Sciatic nerve (tissue), 2 donors: ENCODE measurements at regions not wholly inside any gene's neighbourhood (a gene's known extent, or its start where the extent isn't known, plus 50 kb on each side); places are given as distances from the start of the nearest gene placed in this dataset.

ENCODE experiments used
- ATAC-seq: fragments of 200-7000 bp; cut with Tn5 transposase; one replicate; pipeline ENCODE4 v1.9.1; 2020; ENCODE audit warnings: mild to moderate bottlenecking, moderate library complexity
- DNase-seq: peaks from one replicate; pipeline ENCODE4 v3.0.0-alpha.2; 2020; ENCODE audit warnings: low spot score
- intact Hi-C: fragments of 100-400 bp; cut with DNase I; formaldehyde crosslinking; loops from one replicate; pipeline ENCODE4 v1.14.2; 2022
- donor health status: DM: no; HTN: no; CAD: no.
- donor health status: DM: no; HTN: no; CAD: no.

- intact Hi-C loops: no loop called here
- no peak for ATAC-seq
- DNase-seq: no peak
Observed at GRCh38 chr10:10946801-10947200, 70.9 kb upstream of the CELF2 start.

GRCh38 chr10:10951675-10952074 is 66.0 kb upstream of the CELF2 start:
- DNase-seq (no peak), ATAC-seq (no peak)
- intact Hi-C loops: no loop called here

GRCh38 chr10:10952800-10953199 is 64.9 kb upstream of the CELF2 start:
- intact Hi-C loops: no loop called here
- ATAC-seq: no peak
- no peak for DNase-seq

- ATAC-seq: no peak
Observed at GRCh38 chr10:10956681-10957542, 60.8 kb upstream of the CELF2 start.

GRCh38 chr10:10958041-10958440 is 59.6 kb upstream of the CELF2 start:
- intact Hi-C loops: no loop called here
- DNase-seq: no peak

More at GRCh38 chr10:10956681-10957542, 60.8 kb upstream of the CELF2 start:
- DNase-seq: no peak
- intact Hi-C loops: no loop called here

GRCh38 chr10:10959666-10960065 is 58.0 kb upstream of the CELF2 start:
- DNase-seq (no peak), ATAC-seq (no peak)
- intact Hi-C loops: no loop called here

More at GRCh38 chr10:10958041-10958440, 59.6 kb upstream of the CELF2 start:
- no peak for ATAC-seq

GRCh38 chr10:10960534-10960933 is 57.1 kb upstream of the CELF2 start:
- no peak for DNase-seq
- ATAC-seq: peak; percentile 32
- intact Hi-C loops: no loop called here

GRCh38 chr10:10961072-10961471 is 56.6 kb upstream of the CELF2 start:
- intact Hi-C loops: no loop called here
- DNase-seq (no peak), ATAC-seq (no peak)

GRCh38 chr10:10967029-10967428 is 50.6 kb upstream of the CELF2 start:
- intact Hi-C loops: no loop called here
- no peak for ATAC-seq
- no peak for DNase-seq

- intact Hi-C loops: no loop called here
- no peak for DNase-seq
- no peak for ATAC-seq
Observed at GRCh38 chr10:10967581-10968256, 50.0 kb upstream of the CELF2 start.
